ENCODE measurements at regions not wholly inside any gene's neighbourhood (a gene's known extent, or its start where the extent isn't known, plus 50 kb on each side); places are given as distances from the start of the nearest gene placed in this dataset.
A peak's percentile ranks its signal among the peaks of the same experiment; 100 is the strongest.
"Not testable (repeated sequence)": the region's sequence is repeated elsewhere in the genome, so short reads cannot be mapped to it uniquely, and the experiment has no call there.

DNA sequence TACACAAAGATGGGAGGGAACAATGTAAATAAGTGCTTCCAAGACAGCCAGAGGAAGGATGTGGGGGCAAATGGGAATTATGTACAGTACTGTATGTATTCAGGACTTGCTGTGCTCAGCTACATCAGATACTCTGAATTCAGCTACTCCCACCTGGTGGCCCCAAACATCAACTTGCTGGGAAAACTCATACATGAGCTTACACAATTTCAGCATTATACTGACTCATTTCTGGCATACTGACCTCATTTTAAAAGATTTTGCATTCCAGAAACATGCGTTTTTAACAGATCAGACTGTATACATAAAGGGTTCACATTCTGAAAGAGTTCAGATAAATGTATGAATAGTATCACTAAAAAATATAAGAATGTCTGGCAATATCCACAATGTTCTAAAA is 59.7 kb downstream of the GPX5 start:
- DNase-seq (ENCODE audit: low read depth): no peak

GRCh38 chr6:28586324-28586723 is 60.6 kb downstream of the GPX5 start:
- DNase-seq (ENCODE audit: low read depth): no peak

DNA sequence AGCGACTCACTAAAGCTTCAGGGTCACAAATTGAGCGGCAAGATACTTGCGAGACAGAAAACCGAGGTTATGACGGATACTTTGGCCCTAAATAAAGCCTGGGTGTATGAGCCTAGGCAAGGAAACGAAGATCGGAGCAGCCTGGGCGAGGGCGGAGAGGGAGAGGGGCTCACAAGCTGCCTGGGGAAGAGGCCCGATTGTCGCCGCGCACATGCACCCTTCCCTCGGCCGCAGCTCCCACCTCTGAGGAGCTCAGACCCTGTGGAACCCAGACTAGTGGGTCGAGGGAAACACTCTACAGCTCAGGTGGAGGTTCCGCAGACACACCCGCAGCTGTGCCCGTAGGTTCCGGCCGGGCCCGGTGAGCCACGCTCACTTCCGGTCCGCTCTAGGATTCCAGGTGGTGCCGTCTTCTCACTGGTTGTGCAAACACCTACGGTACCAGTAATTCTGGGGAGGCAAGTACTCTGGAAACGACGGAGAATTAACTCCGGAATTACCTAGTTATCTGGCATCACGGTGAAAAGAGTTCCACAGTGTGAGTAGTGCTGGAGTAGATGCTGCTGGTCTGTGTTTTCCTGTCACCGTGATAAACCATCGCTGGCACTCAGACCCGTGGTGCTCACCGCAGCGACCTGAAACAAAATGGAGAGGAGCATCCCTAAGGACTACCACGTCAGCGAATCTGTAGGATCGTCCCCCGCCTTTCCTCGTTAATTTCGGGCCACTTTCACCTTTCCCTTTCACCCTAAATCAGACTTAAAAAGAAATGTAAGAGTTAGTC is 61.5 kb downstream of the GPX5 start:
- no peak for DNase-seq (ENCODE audit: low read depth)

DNA sequence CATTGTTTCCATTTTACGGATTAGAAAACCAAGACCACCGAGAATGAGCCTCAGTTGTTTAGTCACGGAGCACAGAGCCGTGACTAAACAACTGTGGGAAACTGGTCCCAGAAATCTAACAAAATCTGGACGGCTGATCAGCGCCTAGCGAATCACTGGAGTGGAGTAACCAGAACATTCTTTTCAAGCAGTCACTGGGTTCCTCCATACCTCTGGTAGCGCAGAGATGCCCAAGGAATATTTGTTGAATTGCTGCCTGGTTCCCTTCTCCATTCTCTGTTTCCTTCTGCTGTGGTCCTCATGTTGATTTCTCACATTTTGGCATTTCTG is 62.0 kb downstream of the GPX5 start:
- no peak for DNase-seq (ENCODE audit: low read depth)

DNA sequence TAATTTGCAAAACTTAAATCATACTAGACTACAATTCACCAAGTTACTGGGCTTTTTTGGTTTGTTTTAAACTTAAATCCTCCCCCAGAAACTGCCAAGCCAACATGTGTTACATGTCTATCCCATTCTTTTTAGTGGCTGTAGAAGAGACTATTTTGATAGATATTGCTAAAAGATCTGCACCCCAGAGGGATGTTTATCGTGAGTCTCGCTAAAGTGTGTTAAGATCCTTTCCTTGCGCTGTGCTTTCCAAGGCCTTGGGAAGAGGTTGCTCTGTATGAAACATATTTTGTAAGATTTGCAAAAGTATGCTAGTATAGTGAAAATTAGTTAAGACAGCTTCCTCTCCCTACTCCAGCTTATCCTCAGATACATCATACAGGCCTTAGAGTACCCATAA is 63.0 kb downstream of the GPX5 start:
- no peak for DNase-seq (ENCODE audit: low read depth)

GRCh38 chr6:28589234-28589956 is 63.7 kb downstream of the GPX5 start:
- DNase-seq (ENCODE audit: low read depth): peak; percentile 40

DNA sequence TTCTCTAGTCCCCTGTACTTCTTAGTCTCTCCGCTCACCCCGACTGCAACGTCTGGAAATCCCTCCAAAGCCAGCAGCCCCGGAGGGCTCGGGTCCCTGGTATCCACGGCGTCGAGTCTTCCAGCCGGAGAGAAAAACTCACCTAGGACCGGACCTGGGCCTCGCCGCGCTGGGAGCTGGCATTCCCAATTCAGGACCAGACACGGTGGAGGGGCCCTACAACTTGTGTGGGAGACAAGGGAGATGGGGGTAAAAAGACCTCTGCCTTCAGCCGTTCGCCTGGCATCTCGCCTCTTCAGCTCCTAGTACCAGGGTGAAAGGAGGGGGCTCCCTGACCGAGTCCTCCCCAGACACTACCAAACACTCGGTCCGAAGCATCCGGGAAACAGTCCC is 64.3 kb downstream of the GPX5 start:
- DNase-seq (ENCODE audit: low read depth): no peak

GRCh38 chr6:28597217-28597835 is 71.6 kb downstream of the GPX5 start:
- DNase-seq (ENCODE audit: low read depth): no peak

GRCh38 chr6:28597924-28598722 is 72.4 kb downstream of the GPX5 start:
- DNase-seq (ENCODE audit: low read depth): no peak

DNA sequence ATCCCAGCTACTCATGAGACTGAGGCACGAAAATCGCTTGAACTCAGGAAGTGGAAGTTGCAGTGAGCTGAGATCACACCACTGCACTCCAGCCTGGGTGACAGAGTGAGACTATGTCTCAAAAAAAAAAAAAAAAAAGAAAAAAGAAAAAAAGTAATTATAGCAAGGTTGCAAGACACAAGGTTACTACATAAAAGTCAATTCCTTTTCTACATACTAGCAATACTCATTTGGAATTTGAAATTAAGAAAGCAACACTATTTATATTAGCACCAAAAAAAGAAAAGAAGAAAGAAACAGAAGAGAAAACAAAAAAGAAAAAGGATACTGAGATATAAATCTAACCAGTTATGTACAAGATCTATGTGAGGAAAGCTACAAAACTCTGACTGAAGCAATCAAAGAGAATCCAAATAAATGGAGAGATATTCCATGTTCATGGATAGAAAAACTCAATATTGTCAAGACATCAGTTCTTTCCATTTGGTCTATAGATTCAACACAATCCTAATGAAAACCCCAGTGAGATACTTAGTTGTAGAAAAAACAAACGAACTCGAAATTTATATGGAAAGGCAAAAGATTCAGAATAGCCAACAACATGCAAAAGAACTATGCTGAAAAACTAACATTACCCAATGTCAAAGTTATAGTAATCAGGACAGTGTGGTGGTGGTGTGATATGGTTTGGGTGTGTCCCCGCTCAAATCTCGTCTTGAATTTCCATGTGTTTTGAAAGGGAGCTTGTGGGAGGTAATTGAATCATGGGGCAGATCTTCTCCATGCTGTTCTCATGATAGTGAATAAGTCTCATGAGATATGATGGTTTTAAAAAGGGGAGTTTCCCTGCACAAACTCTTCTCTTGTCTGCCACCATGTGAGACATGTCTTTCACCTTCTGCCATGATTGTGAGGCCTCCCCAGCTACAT is 73.3 kb downstream of the GPX5 start:
- DNase-seq (ENCODE audit: low read depth): no peak

DNA sequence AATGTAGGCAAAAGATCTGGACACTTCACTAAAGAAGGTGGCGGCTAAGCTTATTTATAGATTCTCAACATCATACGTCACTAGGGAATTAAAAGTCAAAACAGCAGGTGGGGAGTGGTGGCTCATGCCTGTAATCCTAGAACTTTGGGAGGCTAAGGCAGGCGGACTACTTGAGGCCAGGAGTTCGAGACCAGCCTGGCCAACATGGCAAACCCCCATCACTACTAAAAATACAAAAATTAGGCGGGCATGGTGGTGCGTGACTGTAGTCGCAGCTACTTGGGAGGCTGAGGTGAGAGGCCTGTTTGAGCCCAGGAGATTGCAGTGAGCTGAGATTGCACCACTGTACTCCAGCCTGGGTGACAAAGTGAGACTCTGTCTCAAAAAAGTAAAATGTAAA is 74.6 kb downstream of the GPX5 start:
- DNase-seq (ENCODE audit: low read depth): no peak

GRCh38 chr6:28603891-28604290 is 78.2 kb downstream of the GPX5 start:
- no peak for DNase-seq (ENCODE audit: low read depth)

DNA sequence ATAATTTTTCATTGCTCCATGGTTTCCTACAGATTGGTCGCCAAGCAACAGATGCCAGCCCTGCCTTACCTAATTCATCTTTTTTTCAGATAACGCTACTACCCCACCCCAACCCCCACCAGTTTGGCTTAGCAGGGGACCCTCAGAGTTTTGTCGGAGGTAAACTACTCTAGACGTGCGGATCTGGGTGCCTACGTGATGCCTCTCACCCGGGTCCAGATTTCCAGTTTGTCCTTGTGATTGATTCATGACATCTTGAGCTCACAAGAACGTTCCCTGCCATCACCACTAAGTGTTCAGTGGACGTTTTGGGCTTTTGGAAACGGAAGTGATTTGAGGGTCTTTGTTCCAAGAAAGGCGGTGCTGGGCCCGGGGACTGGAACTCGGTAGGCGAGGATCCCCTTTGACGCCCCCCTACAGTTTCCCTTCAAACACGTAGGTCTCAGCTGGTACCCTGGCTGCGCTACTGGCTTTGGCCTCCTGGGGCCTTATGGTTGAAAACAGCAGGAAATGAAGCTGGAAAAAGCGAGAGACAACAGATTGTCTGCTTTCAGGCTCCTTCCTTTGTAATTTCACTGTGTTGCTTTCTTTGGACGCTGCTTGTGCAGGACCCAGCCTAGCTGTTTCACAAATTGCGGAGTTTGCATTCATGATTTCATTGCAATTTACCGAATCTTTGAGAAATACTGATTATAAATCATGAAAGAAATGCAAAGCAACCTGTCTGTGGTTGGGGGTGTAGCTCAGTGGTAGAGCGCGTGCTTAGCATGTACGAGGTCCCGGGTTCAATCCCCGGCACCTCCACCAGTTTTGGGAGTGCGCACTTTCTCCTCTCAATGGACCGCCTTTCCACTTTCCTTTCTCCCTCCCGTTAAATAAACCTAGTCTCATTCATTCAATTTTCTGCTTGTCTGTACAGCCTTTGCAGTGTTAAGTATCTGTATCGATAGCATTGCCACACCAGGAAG is 81.0 kb downstream of the GPX5 start:
- DNase-seq (ENCODE audit: low read depth): no peak

DNA sequence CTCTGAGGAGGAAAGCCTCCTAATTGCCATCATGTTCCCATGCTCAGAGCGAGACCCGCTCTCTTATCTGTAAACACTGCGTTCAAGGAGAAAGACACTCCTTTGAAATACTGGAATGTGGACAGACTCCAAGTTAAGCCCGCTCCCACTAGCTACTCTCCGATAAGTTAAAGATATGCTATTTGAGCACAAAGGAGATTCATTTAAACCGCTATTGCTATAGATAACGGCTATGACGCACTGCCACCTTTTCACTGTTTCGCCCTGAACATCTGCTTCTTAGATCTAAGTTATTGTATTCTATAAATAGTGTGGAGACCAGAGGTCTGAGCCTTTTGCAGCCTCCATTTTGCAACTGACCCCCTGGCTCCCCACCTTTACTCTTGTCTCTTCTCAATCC is 82.3 kb downstream of the GPX5 start:
- DNase-seq (ENCODE audit: low read depth): no peak

GRCh38 chr6:28609672-28610071 is 84.0 kb downstream of the GPX5 start:
- DNase-seq (ENCODE audit: low read depth): no peak

- DNase-seq (ENCODE audit: low read depth): no peak
Observed at GRCh38 chr6:28615616-28615954, 89.9 kb downstream of the GPX5 start.

DNA sequence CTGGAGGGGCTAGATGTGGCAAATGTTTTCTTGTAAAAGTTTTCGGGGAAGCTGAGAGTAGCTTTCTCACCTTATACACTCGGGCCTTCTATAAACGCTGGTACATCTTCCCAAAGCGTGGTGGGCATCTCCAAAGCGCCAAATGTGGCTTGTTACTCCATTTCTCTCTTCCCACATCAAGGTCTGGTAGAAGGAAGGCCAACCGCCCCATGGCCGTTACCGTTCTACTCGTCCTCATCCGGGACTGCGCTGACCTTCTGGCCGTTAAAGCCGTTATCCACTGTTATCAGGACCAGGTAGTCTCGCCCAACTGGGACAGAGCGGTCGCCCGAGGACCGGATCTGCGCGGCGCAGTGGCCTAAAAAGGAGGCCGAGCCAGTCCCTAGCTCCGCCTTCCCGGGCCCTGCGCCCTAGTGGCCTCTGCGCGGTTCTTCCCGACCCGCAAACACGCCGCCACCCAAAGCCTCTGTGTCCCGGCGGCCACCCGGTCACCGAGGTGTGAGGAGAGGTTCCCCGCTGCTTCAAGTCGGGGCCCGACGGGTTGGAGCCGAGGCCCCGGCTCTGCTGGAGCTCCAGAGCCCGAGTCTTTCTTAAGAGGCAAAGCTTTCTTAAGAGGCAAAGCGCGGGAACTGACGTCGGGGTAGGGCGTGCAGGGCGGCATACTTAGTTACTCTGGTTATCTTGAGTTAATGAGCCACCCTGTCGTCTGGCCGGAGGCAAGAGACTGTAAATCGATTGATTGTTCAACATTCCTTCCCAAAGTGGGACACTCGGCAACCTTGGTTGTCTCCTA is 90.5 kb downstream of the GPX5 start:
- DNase-seq (ENCODE audit: low read depth): no peak

DNA sequence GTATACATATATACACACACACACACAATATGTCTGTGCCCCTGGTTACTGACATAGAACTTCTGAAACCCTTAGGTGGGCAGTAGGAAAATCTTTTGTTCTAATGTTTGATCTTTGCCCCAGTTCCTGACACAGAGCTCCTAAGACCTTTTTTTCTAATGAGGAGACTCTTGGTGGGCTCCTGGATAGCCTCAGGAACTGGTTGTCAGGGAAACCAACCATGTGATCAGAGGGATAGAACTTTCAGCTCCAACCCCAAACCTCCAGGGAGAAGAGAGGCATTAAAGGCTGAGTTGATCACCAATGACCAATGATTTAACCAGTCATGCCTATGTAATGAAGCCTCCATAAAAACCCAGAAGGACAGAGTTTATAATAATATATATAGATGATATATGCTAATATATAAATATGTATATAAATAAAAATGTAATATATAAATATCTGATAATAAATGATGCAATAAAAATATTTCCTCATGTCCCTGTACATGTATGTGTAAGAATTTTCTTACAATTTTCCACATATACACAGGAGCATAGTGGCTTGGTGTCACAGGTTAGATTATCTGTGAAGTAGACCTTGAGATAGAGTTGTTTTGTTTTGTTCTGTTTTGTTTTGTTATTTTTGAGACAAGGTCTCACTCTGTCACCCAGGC is 93.3 kb downstream of the GPX5 start:
- DNase-seq (ENCODE audit: low read depth): no peak

DNA sequence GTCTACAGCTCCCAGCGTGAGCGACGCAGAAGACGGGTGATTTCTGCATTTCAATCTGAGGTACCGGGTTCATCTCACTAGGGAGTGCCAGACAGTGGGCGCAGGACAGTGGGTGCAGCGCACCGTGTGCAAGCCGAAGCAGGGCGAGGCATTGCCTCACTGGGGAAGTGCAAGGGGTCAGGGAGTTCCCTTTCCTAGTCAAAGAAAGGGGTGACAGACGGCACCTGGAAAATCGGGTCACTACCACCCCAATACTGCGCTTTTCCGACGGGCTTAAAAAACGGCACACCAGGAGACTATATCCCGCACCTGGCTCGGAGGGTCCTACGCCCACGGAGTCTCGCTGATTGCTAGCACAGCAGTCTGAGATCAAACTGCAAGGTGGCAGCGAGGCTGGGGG is 95.6 kb downstream of the GPX5 start:
- DNase-seq (ENCODE audit: low read depth): not testable (repeated sequence)
